ENCODE measurements at regions not wholly inside any gene's neighbourhood (a gene's known extent, or its start where the extent isn't known, plus 50 kb on each side); places are given as distances from the start of the nearest gene placed in this dataset.

DNA sequence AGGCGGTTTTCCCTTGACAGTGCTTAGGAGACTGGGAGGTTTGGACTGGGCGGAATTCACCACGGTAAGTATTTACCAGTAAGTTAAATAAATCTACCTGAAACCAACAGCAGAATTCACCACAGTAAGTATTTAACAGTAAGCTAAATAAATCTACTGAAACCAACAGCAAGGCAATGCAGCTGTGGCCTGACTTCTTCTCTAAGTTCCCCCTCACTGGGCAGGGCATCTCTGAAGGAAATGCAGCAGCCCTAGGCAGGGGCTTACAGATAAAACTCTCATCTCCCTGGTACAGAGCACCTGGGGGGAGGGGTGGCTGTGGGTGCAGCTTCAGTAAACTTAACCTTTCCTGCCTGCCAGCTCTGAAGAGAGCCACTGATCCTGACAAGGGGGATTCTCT, 432.5 kb upstream of the LRRTM1 start:
- Histone ChIP-seq H3K36me3 (no peaks in the 10 kb centered on the region), H3K27ac (no peak overlapping the region), H3K9me3 (peaks cover 0 to 43% of the 10 kb centered on the region in 2 donors), H3K4me3 (no peak overlapping the region), H3K27me3 (no peaks in the 10 kb centered on the region), H3K4me1 (no peaks in the 10 kb centered on the region)
- ATAC-seq (no peak), DNase-seq (no peak)
- TF ChIP-seq, protein P1, sequence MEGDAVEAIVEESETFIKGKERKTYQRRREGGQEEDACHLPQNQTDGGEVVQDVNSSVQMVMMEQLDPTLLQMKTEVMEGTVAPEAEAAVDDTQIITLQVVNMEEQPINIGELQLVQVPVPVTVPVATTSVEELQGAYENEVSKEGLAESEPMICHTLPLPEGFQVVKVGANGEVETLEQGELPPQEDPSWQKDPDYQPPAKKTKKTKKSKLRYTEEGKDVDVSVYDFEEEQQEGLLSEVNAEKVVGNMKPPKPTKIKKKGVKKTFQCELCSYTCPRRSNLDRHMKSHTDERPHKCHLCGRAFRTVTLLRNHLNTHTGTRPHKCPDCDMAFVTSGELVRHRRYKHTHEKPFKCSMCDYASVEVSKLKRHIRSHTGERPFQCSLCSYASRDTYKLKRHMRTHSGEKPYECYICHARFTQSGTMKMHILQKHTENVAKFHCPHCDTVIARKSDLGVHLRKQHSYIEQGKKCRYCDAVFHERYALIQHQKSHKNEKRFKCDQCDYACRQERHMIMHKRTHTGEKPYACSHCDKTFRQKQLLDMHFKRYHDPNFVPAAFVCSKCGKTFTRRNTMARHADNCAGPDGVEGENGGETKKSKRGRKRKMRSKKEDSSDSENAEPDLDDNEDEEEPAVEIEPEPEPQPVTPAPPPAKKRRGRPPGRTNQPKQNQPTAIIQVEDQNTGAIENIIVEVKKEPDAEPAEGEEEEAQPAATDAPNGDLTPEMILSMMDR (IDR thresholded peaks at IDR 0.05), result no peak
- intact Hi-C loops (cut with DNase I), result no loop called here

DNA sequence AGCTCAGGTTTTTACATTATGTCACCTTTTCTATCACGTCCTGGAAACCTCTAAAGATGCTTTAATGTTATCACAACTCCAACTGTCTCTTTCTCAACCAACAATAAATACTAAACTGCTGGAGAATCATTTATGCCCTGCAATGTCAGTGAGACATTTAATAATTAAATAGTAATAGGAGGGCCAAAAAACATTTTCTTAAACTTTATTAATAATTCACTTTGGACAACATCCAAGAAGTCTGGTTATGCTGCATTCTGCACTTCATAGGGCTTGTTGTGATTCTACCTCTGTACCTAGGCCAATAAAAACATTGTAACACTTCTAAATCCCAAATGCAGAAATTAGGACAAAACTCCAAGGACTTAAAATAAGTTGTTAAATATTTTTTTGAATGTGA, 420.4 kb upstream of the LRRTM1 start:
- Histone ChIP-seq H3K36me3 (no peaks in the 10 kb centered on the region), H3K9me3 (peaks cover 0 to 18% of the 10 kb centered on the region in 2 donors), H3K27me3 (no peaks in the 10 kb centered on the region), H3K27ac (no peak overlapping the region), H3K4me1 (no peaks in the 10 kb centered on the region), H3K4me3 (no peak overlapping the region)
- intact Hi-C loops (cut with DNase I), result no loop called here
- no peak for DNase-seq
- ATAC-seq, result no peak
- TF ChIP-seq, protein P1 (IDR thresholded peaks at IDR 0.05), result no peak

DNA sequence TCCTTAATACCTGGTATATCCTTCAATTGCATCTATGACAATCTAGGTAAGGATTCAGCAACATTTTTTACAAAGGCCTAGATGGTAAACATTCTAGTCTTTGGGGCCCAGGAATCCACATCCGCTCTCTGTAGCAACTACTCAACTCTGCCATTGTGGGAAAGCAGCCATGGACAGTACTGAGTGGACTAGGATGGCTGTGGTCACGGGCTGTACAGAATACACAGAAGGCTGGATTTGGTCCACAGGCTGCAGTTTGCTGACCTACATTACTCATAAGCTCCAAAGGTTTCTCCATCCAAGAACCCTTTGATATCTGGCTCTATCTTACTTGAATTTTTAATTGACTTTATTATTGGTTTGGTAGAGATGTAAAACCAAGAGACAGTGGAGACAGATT, 418.3 kb upstream of the LRRTM1 start:
- Histone ChIP-seq H3K27me3 (no peaks in the 10 kb centered on the region), H3K36me3 (no peaks in the 10 kb centered on the region), H3K4me3 (no peak overlapping the region), H3K9me3 (peaks cover 0 to 8% of the 10 kb centered on the region in 2 donors), H3K4me1 (no peaks in the 10 kb centered on the region), H3K27ac (no peak overlapping the region)
- ATAC-seq, result no peak
- TF ChIP-seq, protein P1 (IDR thresholded peaks at IDR 0.05), result no peak
- intact Hi-C loops (cut with DNase I), result no loop called here
- no peak for DNase-seq

DNA sequence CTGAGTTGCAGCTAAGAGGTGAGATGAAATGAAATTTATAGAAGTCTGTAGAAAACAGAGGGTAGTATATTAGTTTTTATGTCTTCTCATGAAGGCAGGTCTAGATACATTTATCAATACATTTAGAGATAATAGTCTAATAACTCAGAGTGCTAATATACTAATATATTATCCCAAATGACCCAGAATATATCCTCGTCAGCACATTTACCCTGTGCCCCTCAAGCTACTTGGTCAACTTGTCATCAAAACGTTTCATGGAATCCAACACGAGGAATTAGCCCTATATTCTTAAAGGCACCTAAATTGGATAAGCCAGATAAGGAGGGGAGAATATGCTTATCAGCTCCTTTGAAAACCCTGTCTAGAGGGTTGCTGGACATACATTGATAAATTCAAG, 415.1 kb upstream of the LRRTM1 start:
- no peak overlapping the region for H3K27ac ChIP-seq
- no peak for DNase-seq
- no peaks in the 10 kb centered on the region for H3K36me3 ChIP-seq
- no peaks in the 10 kb centered on the region for H3K27me3 ChIP-seq
- intact Hi-C loops (cut with DNase I), result no loop called here
- no peaks in the 10 kb centered on the region for H3K4me1 ChIP-seq
- no peak overlapping the region for H3K4me3 ChIP-seq
- TF ChIP-seq, protein P1 (IDR thresholded peaks at IDR 0.05), result no peak
- ATAC-seq, result no peak
- peaks cover 0 to 3% of the 10 kb centered on the region in 2 donors for H3K9me3 ChIP-seq

DNA sequence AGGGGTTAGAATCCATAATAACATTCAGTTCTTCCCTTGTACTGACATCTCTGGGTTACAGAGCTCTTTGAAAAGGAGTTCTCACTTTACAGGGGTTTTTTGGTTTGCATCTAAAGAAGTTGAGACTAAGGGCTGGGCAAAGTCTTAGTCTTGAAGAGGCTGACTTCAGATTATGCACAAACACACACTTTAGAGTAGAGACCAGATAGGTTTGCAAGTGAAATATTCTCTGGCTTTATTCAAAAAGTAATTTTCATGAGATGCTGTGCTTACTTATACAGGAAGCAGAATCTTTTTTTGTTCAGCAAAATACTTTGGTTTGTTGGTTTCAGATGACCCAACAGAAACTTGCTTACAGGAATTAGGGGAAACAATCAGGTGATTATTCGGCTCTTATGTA, 410.9 kb upstream of the LRRTM1 start:
- TF ChIP-seq, protein P1 (IDR thresholded peaks at IDR 0.05), result no peak
- intact Hi-C loops (cut with DNase I), result no loop called here
- no peak for DNase-seq

More for the DNA sequence above, 410.9 kb upstream of the LRRTM1 start:
- Histone ChIP-seq H3K9me3 (no peaks in the 10 kb centered on the region), H3K27me3 (no peaks in the 10 kb centered on the region), H3K36me3 (no peaks in the 10 kb centered on the region), H3K27ac (no peak overlapping the region), H3K4me1 (no peaks in the 10 kb centered on the region), H3K4me3 (no peak overlapping the region)
- no peak for ATAC-seq

Data from left lung (tissue), 4 donors.